Iris pigment epithelial cell (primary cell): ENCODE measurements at regions not wholly inside any gene's neighbourhood (a gene's known extent, or its start where the extent isn't known, plus 50 kb on each side); places are given as distances from the start of the nearest gene placed in this dataset.
"Not testable (repeated sequence)": the region's sequence is repeated elsewhere in the genome, so short reads cannot be mapped to it uniquely, and the experiment has no call there.

ENCODE experiments used
- DNase-seq: peaks from one replicate; pipeline ENCODE4 v3.0.0-alpha.2; 2011; ENCODE audit warnings: low read depth

- no peak for DNase-seq
Observed at GRCh38 chr3:94607778-94608177, 544.9 kb downstream of the NSUN3 start.

- DNase-seq = no peak
Observed at GRCh38 chr3:94609908-94610307, 547.0 kb downstream of the NSUN3 start.

GRCh38 chr3:94611596-94611995 lies 548.7 kb downstream of the NSUN3 start:
- DNase-seq = no peak

- no peak for DNase-seq
Observed at GRCh38 chr3:94612631-94613030, 549.8 kb downstream of the NSUN3 start.

- DNase-seq = no peak
Observed at GRCh38 chr3:94614192-94614591, 551.3 kb downstream of the NSUN3 start.

- peak; percentile 11 for DNase-seq
Observed at GRCh38 chr3:94615275-94616065, 552.6 kb downstream of the NSUN3 start.

- DNase-seq = peak; percentile 10
Observed at GRCh38 chr3:94616833-94617232, 554.0 kb downstream of the NSUN3 start.

GRCh38 chr3:94617312-94617711 lies 554.5 kb downstream of the NSUN3 start:
- no peak for DNase-seq

- no peak for DNase-seq
Observed at GRCh38 chr3:94619643-94620042, 556.8 kb downstream of the NSUN3 start.

GRCh38 chr3:94626573-94626972 lies 563.7 kb downstream of the NSUN3 start:
- DNase-seq = no peak

GRCh38 chr3:94627689-94628088 lies 564.8 kb downstream of the NSUN3 start:
- DNase-seq = no peak

- no peak for DNase-seq
Observed at GRCh38 chr3:94643400-94643799, 580.5 kb downstream of the NSUN3 start.

GRCh38 chr3:94645790-94646189 lies 582.9 kb downstream of the NSUN3 start:
- no peak for DNase-seq

- DNase-seq = peak; percentile 20
Observed at GRCh38 chr3:94647131-94647530, 584.3 kb downstream of the NSUN3 start.

GRCh38 chr3:94648270-94649180 lies 585.7 kb downstream of the NSUN3 start:
- not testable (repeated sequence) for DNase-seq

- no peak for DNase-seq
Observed at GRCh38 chr3:94654096-94654495, 591.2 kb downstream of the NSUN3 start.

GRCh38 chr3:94665922-94666321 lies 603.1 kb downstream of the NSUN3 start:
- DNase-seq = no peak

- DNase-seq = no peak
Observed at GRCh38 chr3:94671078-94671477, 608.2 kb downstream of the NSUN3 start.

- DNase-seq = no peak
Observed at GRCh38 chr3:94673876-94674275, 611.0 kb downstream of the NSUN3 start.

- DNase-seq = no peak
Observed at GRCh38 chr3:94686208-94686607, 623.3 kb downstream of the NSUN3 start.

- DNase-seq = no peak
Observed at GRCh38 chr3:94693997-94694640, 631.3 kb downstream of the NSUN3 start.

GRCh38 chr3:94694894-94695293 lies 632.0 kb downstream of the NSUN3 start:
- DNase-seq = peak; percentile 4

GRCh38 chr3:94704467-94704866 lies 641.6 kb downstream of the NSUN3 start:
- DNase-seq = no peak
